ENCODE measurements at regions not wholly inside any gene's neighbourhood (a gene's known extent, or its start where the extent isn't known, plus 50 kb on each side); places are given as distances from the start of the nearest gene placed in this dataset.

DNA sequence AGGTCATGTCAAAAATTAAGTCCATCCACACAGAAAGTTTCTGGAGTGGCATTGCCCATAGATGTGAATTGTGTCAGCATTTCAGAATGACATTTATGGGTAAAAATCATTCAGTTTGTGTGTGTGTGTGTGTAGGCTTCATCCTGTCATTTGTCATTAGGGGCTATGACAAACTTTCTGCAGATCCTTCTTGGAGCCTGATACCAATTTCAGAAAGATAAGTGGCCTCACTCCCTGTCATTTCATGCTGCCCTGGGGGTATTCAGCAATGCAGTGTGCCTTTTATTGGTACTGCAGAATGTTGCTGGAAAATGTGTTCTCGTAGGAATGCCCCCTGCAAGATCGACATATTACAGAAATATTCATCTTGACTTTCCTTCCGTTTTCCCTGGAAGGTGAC lies 659.7 kb downstream of the NLGN4X start:
- no peaks in the 10 kb centered on the region for H3K9me3 ChIP-seq (ENCODE audit: control insufficient read depth, low read depth, low read length)
- H3K4me1 ChIP-seq (ENCODE audit: control insufficient read depth, extremely low read depth, insufficient read depth, low read length) = no peaks in the 10 kb centered on the region
- DNase-seq (ENCODE audit: low read depth, low spot score) (no peak), FAIRE-seq (no peak)
- H4K20me1 ChIP-seq (ENCODE audit: control insufficient read depth, extremely low read depth, insufficient read depth, low read length) = no peaks in the 10 kb centered on the region
- no peak overlapping the region for H2AFZ ChIP-seq (ENCODE audit: control insufficient read depth, low read length)
- H3K27me3 ChIP-seq (ENCODE audit: control insufficient read depth, extremely low read depth, insufficient read depth, low read length) = no peaks in the 10 kb centered on the region
- H3K36me3 ChIP-seq (ENCODE audit: control insufficient read depth in 2 of 2, extremely low read depth in 1 of 2, insufficient read depth in 2 of 2, low read length in 2 of 2) = no peaks in the 10 kb centered on the region
- H3K27ac ChIP-seq (ENCODE audit: control insufficient read depth, insufficient read depth, low read length) = no peak overlapping the region
- dilution Hi-C loops (cut with MboI; ENCODE audit: extremely low pct_ligation_motif_present, low sequenced_read_pairs) = no loop called here
- no peak for TF ChIP-seq EZH2 (IDR thresholded peaks at IDR 0.05; ENCODE audit: low read length)
- TF ChIP-seq, protein P1, sequence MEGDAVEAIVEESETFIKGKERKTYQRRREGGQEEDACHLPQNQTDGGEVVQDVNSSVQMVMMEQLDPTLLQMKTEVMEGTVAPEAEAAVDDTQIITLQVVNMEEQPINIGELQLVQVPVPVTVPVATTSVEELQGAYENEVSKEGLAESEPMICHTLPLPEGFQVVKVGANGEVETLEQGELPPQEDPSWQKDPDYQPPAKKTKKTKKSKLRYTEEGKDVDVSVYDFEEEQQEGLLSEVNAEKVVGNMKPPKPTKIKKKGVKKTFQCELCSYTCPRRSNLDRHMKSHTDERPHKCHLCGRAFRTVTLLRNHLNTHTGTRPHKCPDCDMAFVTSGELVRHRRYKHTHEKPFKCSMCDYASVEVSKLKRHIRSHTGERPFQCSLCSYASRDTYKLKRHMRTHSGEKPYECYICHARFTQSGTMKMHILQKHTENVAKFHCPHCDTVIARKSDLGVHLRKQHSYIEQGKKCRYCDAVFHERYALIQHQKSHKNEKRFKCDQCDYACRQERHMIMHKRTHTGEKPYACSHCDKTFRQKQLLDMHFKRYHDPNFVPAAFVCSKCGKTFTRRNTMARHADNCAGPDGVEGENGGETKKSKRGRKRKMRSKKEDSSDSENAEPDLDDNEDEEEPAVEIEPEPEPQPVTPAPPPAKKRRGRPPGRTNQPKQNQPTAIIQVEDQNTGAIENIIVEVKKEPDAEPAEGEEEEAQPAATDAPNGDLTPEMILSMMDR (optimal IDR thresholded peaks at IDR 0.05 in 1 of 3, IDR thresholded peaks at IDR 0.05 in 1 of 3, conservative IDR thresholded peaks at IDR 0.05 in 1 of 3; ENCODE audit: extremely low read depth in 1 of 3, insufficient read depth in 2 of 3, low read length in 3 of 3) = no peak
- H3K79me2 ChIP-seq (ENCODE audit: control insufficient read depth, insufficient read depth, low read length) = no peaks in the 10 kb centered on the region
- no peaks in the 10 kb centered on the region for H3K9me1 ChIP-seq (ENCODE audit: control insufficient read depth, extremely low read depth, insufficient read depth, low read length)
- H3K4me2 ChIP-seq (ENCODE audit: control insufficient read depth, extremely low read depth, insufficient read depth, low read depth, low read length) = no peak overlapping the region
- H3K9ac ChIP-seq (ENCODE audit: control insufficient read depth, extremely low read depth, insufficient read depth, low read length) = no peak overlapping the region
- no peak overlapping the region for H3K4me3 ChIP-seq (ENCODE audit: control insufficient read depth in 2 of 3, extremely low read depth in 1 of 3, insufficient read depth in 2 of 3, low read depth in 1 of 3, low read length in 3 of 3)

DNA sequence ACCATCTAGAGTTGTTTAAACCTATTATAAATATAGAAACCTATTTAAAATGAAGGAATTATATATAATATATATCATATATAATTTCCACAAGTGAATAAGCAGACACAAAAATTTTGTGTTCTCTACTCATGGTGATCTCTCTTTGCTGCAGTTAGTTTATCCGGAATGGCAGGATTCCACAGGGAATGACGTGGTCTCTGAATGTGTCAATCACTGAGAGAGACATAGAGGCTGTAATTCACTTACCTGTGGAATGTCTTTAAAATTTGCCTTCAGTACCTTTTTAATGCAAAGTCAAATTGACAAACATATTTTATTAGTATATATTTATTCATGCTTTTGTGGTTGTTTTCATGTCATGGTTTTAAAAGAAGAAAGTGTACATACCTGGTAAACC lies 669.3 kb downstream of the NLGN4X start:
- Histone ChIP-seq H3K9me3 (ENCODE audit: control insufficient read depth, low read depth, low read length) (no peaks in the 10 kb centered on the region), H3K9ac (ENCODE audit: control insufficient read depth, extremely low read depth, insufficient read depth, low read length) (no peak overlapping the region), H3K27ac (ENCODE audit: control insufficient read depth, insufficient read depth, low read length) (no peak overlapping the region), H3K4me2 (ENCODE audit: control insufficient read depth, extremely low read depth, insufficient read depth, low read depth, low read length) (no peak overlapping the region), H3K9me1 (ENCODE audit: control insufficient read depth, extremely low read depth, insufficient read depth, low read length) (no peaks in the 10 kb centered on the region), H3K4me1 (ENCODE audit: control insufficient read depth, extremely low read depth, insufficient read depth, low read length) (no peaks in the 10 kb centered on the region), H3K36me3 (ENCODE audit: control insufficient read depth in 2 of 2, extremely low read depth in 1 of 2, insufficient read depth in 2 of 2, low read length in 2 of 2) (no peaks in the 10 kb centered on the region), H4K20me1 (ENCODE audit: control insufficient read depth, extremely low read depth, insufficient read depth, low read length) (no peaks in the 10 kb centered on the region), H3K27me3 (ENCODE audit: control insufficient read depth, extremely low read depth, insufficient read depth, low read length) (no peaks in the 10 kb centered on the region), H2AFZ (ENCODE audit: control insufficient read depth, low read length) (no peak overlapping the region), H3K4me3 (ENCODE audit: control insufficient read depth in 2 of 3, extremely low read depth in 1 of 3, insufficient read depth in 2 of 3, low read depth in 1 of 3, low read length in 3 of 3) (no peak overlapping the region), H3K79me2 (ENCODE audit: control insufficient read depth, insufficient read depth, low read length) (no peaks in the 10 kb centered on the region)
- TF ChIP-seq, protein P1 (optimal IDR thresholded peaks at IDR 0.05 in 1 of 3, IDR thresholded peaks at IDR 0.05 in 1 of 3, conservative IDR thresholded peaks at IDR 0.05 in 1 of 3; ENCODE audit: extremely low read depth in 1 of 3, insufficient read depth in 2 of 3, low read length in 3 of 3) = no peak
- TF ChIP-seq EZH2 (IDR thresholded peaks at IDR 0.05; ENCODE audit: low read length) = no peak
- DNase-seq (ENCODE audit: low read depth, low spot score) (no peak), FAIRE-seq (no peak)
- dilution Hi-C loops (cut with MboI; ENCODE audit: extremely low pct_ligation_motif_present, low sequenced_read_pairs) = no loop called here
